WTC11 (cell line): ENCODE measurements at regions not wholly inside any gene's neighbourhood (a gene's known extent, or its start where the extent isn't known, plus 50 kb on each side); places are given as distances from the start of the nearest gene placed in this dataset.

Experiments used
- ATAC-seq: fragments of 200-7000 bp; cut with Tn5 transposase; 2 replicates; pipeline ENCODE4 v1.10.0; 2021; ENCODE audit warnings: mild to moderate bottlenecking, moderate library complexity
- CTCF ChIA-PET: fragments of 300-600 bp; sonication (Branson Sonifier 250); formaldehyde crosslinking; loops from one replicate; lab custom pipeline; 2021; ENCODE audit warnings: antibody characterized with exemption; lab: Charles Lee
- POLR2A ChIA-PET: fragments of 350-600 bp; sonication (Branson Sonifier 250); formaldehyde crosslinking; loops from one replicate; lab custom pipeline; 2021; ENCODE audit warnings: antibody characterized with exemption; lab: Charles Lee
- DNase-seq: peaks from one replicate; pipeline ENCODE4 v3.0.0; 2021; ENCODE audit warnings: low spot score
- H3K27ac Mint-ChIP-seq: 2 replicates; pipeline ENCODE4 v1.8.0; 2021; ENCODE audit warnings: mixed read lengths
- H3K27me3 Mint-ChIP-seq: 2 replicates; pipeline ENCODE4 v1.8.0; 2021; ENCODE audit warnings: low read depth, mild to moderate bottlenecking, moderate library complexity, mixed read lengths
- H3K36me3 Mint-ChIP-seq: 2 replicates; pipeline ENCODE4 v1.8.0; 2021; ENCODE audit warnings: mixed read lengths
- H3K4me1 Mint-ChIP-seq: 2 replicates; pipeline ENCODE4 v1.8.0; 2022; ENCODE audit warnings: mixed read lengths
- H3K4me3 Mint-ChIP-seq: 2 replicates; pipeline ENCODE4 v1.8.0; 2021; ENCODE audit warnings: mild to moderate bottlenecking, moderate library complexity, mixed read lengths
- H3K9me3 Mint-ChIP-seq: 2 replicates; pipeline ENCODE4 v1.8.0; 2021; ENCODE audit warnings: mixed read lengths
- ATF1 ChIP-seq: sonication (generic); formaldehyde crosslinking; IDR thresholded peaks from 2 replicates; pipeline ENCODE4 v1.8.1; 2023; ENCODE audit warnings: mild to moderate bottlenecking, moderate library complexity, missing genetic modification reagents
- E2F1 ChIP-seq: sonication (generic); formaldehyde crosslinking; IDR thresholded peaks from 2 replicates; pipeline ENCODE4 v1.8.0; 2022; ENCODE audit warnings: mild to moderate bottlenecking, missing genetic modification reagents
- E2F4 ChIP-seq: sonication (generic); formaldehyde crosslinking; IDR thresholded peaks from 2 replicates; pipeline ENCODE4 v1.8.1; 2022; ENCODE audit warnings: low read depth, mild to moderate bottlenecking, moderate library complexity, missing genetic modification reagents, borderline replicate concordance
- EMX1 ChIP-seq: fragments of 250-450 bp; sonication (Bioruptor Pico); IDR thresholded peaks from 2 replicates; pipeline ENCODE4 v1.8.0; 2021; ENCODE audit warnings: mild to moderate bottlenecking
- ETV6 ChIP-seq: sonication (generic); formaldehyde crosslinking; IDR thresholded peaks from 2 replicates; pipeline ENCODE4 v1.8.1; 2022; ENCODE audit warnings: mild to moderate bottlenecking, missing genetic modification reagents
- GTF2I ChIP-seq: fragments of 250-450 bp; sonication (Bioruptor Pico); conservative IDR thresholded peaks from 2 replicates; pipeline ENCODE4 v1.4.0; 2021; ENCODE audit warnings: mild to moderate bottlenecking
- KAT7 ChIP-seq: sonication (generic); formaldehyde crosslinking; IDR thresholded peaks from 2 replicates; pipeline ENCODE4 v1.8.1; 2023; ENCODE audit warnings: missing genetic modification reagents, mild to moderate bottlenecking, borderline replicate concordance
- MYBL2 ChIP-seq: sonication (generic); formaldehyde crosslinking; IDR thresholded peaks from 2 replicates; pipeline ENCODE4 v1.8.1; 2023; ENCODE audit warnings: mild to moderate bottlenecking, moderate library complexity, missing genetic modification reagents
- NFATC4 ChIP-seq: fragments of 250-450 bp; sonication (Bioruptor Pico); IDR thresholded peaks from 2 replicates; pipeline ENCODE4 v1.9.0; 2021; ENCODE audit warnings: mild to moderate bottlenecking
- NFE2L1 ChIP-seq: sonication (generic); formaldehyde crosslinking; IDR thresholded peaks from 2 replicates; pipeline ENCODE4 v1.8.1; 2023; ENCODE audit warnings: missing genetic modification reagents
- SMAD4 ChIP-seq: sonication (generic); formaldehyde crosslinking; IDR thresholded peaks from 2 replicates; pipeline ENCODE4 v1.8.0; 2022; ENCODE audit warnings: mild to moderate bottlenecking, missing genetic modification reagents
- TCF7 ChIP-seq: sonication (generic); formaldehyde crosslinking; IDR thresholded peaks from 2 replicates; pipeline ENCODE4 v1.8.0; 2022; ENCODE audit warnings: mild to moderate bottlenecking, low read depth, missing genetic modification reagents, moderate library complexity
- TEAD1 ChIP-seq: sonication (generic); formaldehyde crosslinking; IDR thresholded peaks from 2 replicates; pipeline ENCODE4 v1.8.0; 2022; ENCODE audit warnings: mild to moderate bottlenecking, missing genetic modification reagents
- TP53 ChIP-seq: sonication (generic); formaldehyde crosslinking; IDR thresholded peaks from 2 replicates; pipeline ENCODE4 v1.8.1; 2023; ENCODE audit warnings: mild to moderate bottlenecking, missing genetic modification reagents
- ZNF138 ChIP-seq: sonication (generic); formaldehyde crosslinking; conservative IDR thresholded peaks from 2 replicates; pipeline ENCODE4 v1.8.1; 2022; ENCODE audit warnings: mild to moderate bottlenecking, moderate library complexity, missing genetic modification reagents
- ZNF317 ChIP-seq: sonication (generic); formaldehyde crosslinking; IDR thresholded peaks from 2 replicates; pipeline ENCODE4 v1.8.1; 2023; ENCODE audit warnings: low read depth, mild to moderate bottlenecking, moderate library complexity, missing genetic modification reagents, borderline replicate concordance
- ZNF416 ChIP-seq: fragments of 250-450 bp; sonication (Bioruptor Pico); IDR thresholded peaks from 2 replicates; pipeline ENCODE4 v1.9.0; 2021; ENCODE audit warnings: mild to moderate bottlenecking, inconsistent platforms
- ZNF423 ChIP-seq: fragments of 250-450 bp; sonication (Bioruptor Pico); IDR thresholded peaks from 2 replicates; pipeline ENCODE4 v2.1.2; 2022; ENCODE audit warnings: mild to moderate bottlenecking, moderate library complexity
- TF ChIP-seq, protein P1 (sequence below): sonication (generic); formaldehyde crosslinking; IDR thresholded peaks from 2 replicates; pipeline ENCODE4 v1.8.0; 2023; ENCODE audit warnings: missing genetic modification reagents
- TF ChIP-seq, protein P2 (sequence below): sonication (generic); formaldehyde crosslinking; IDR thresholded peaks from 2 replicates; pipeline ENCODE4 v1.8.1; 2022; ENCODE audit warnings: low read depth, missing genetic modification reagents, borderline replicate concordance
- TF ChIP-seq, protein P3 (sequence below): sonication (generic); formaldehyde crosslinking; IDR thresholded peaks from 2 replicates; pipeline ENCODE4 v1.8.1; 2022; ENCODE audit warnings: missing genetic modification reagents, borderline replicate concordance
- TF ChIP-seq, protein P4 (sequence below): fragments of 250-450 bp; sonication (Bioruptor Pico); conservative IDR thresholded peaks from 2 replicates; pipeline ENCODE4 v1.9.0; 2021; ENCODE audit warnings: mild to moderate bottlenecking

- TF ChIP-seq TP53 (no peak), EMX1 (CRISPR knock-in tag) (no peak)
Measured at GRCh38 chr4:176945334-176945733, 152.6 kb upstream of the VEGFC start (continued).

- no peak overlapping the region for H3K27ac Mint-ChIP-seq
- H3K27me3 Mint-ChIP-seq = no peaks in the 10 kb centered on the region
- TF ChIP-seq ZNF138 (no peak), NFE2L1 (CRISPR knock-in tag) (no peak), KAT7 (CRISPR knock-in tag) (no peak), ATF1 (CRISPR knock-in tag) (no peak), ZNF423 (CRISPR knock-in tag) (no peak), E2F1 (CRISPR knock-in tag) (no peak), E2F4 (CRISPR knock-in tag) (no peak), ZNF317 (CRISPR knock-in tag) (no peak), ETV6 (CRISPR knock-in tag) (no peak), TEAD1 (CRISPR knock-in tag) (no peak), MYBL2 (CRISPR knock-in tag) (no peak), SMAD4 (CRISPR knock-in tag) (no peak)
- TF ChIP-seq, protein P1, sequence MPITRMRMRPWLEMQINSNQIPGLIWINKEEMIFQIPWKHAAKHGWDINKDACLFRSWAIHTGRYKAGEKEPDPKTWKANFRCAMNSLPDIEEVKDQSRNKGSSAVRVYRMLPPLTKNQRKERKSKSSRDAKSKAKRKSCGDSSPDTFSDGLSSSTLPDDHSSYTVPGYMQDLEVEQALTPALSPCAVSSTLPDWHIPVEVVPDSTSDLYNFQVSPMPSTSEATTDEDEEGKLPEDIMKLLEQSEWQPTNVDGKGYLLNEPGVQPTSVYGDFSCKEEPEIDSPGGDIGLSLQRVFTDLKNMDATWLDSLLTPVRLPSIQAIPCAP (CRISPR knock-in tag) = no peak
- TF ChIP-seq, protein P2, sequence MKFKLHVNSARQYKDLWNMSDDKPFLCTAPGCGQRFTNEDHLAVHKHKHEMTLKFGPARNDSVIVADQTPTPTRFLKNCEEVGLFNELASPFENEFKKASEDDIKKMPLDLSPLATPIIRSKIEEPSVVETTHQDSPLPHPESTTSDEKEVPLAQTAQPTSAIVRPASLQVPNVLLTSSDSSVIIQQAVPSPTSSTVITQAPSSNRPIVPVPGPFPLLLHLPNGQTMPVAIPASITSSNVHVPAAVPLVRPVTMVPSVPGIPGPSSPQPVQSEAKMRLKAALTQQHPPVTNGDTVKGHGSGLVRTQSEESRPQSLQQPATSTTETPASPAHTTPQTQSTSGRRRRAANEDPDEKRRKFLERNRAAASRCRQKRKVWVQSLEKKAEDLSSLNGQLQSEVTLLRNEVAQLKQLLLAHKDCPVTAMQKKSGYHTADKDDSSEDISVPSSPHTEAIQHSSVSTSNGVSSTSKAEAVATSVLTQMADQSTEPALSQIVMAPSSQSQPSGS = no peak
- TF ChIP-seq, protein P3, sequence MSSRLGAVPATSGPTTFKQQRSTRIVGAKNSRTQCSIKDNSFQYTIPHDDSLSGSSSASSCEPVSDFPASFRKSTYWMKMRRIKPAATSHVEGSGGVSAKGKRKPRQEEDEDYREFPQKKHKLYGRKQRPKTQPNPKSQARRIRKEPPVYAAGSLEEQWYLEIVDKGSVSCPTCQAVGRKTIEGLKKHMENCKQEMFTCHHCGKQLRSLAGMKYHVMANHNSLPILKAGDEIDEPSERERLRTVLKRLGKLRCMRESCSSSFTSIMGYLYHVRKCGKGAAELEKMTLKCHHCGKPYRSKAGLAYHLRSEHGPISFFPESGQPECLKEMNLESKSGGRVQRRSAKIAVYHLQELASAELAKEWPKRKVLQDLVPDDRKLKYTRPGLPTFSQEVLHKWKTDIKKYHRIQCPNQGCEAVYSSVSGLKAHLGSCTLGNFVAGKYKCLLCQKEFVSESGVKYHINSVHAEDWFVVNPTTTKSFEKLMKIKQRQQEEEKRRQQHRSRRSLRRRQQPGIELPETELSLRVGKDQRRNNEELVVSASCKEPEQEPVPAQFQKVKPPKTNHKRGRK (CRISPR knock-in tag) = no peak
- ATAC-seq (no peak), DNase-seq (no peak)
- CTCF ChIA-PET = no interaction called here
- peaks cover 3% of the 10 kb centered on the region for H3K9me3 Mint-ChIP-seq
- peaks cover 1% of the 10 kb centered on the region; the same call in 1 of the 2 replicates for H3K36me3 Mint-ChIP-seq
- no peaks in the 10 kb centered on the region for H3K4me1 Mint-ChIP-seq
- no peak overlapping the region for H3K4me3 Mint-ChIP-seq
- POLR2A ChIA-PET = no interaction called here
Measured at GRCh38 chr4:176949029-176949428, 156.3 kb upstream of the VEGFC start.

- H3K4me3 Mint-ChIP-seq = no peak overlapping the region
- H3K27ac Mint-ChIP-seq = no peak overlapping the region
- H3K27me3 Mint-ChIP-seq = no peaks in the 10 kb centered on the region
- ChIA-PET CTCF (no interaction called here), POLR2A (no interaction called here)
- H3K9me3 Mint-ChIP-seq = peaks cover 24% of the 10 kb centered on the region
- peaks cover 24% of the 10 kb centered on the region for H3K36me3 Mint-ChIP-seq
- no peak for DNase-seq
- peaks cover 10% of the 10 kb centered on the region for H3K4me1 Mint-ChIP-seq
- ATAC-seq = no peak
- TF ChIP-seq NFATC4 = no peak
- TF ChIP-seq ZNF416 = no peak
- TF ChIP-seq ZNF317 (CRISPR knock-in tag) = no peak
- TF ChIP-seq, protein P4, sequence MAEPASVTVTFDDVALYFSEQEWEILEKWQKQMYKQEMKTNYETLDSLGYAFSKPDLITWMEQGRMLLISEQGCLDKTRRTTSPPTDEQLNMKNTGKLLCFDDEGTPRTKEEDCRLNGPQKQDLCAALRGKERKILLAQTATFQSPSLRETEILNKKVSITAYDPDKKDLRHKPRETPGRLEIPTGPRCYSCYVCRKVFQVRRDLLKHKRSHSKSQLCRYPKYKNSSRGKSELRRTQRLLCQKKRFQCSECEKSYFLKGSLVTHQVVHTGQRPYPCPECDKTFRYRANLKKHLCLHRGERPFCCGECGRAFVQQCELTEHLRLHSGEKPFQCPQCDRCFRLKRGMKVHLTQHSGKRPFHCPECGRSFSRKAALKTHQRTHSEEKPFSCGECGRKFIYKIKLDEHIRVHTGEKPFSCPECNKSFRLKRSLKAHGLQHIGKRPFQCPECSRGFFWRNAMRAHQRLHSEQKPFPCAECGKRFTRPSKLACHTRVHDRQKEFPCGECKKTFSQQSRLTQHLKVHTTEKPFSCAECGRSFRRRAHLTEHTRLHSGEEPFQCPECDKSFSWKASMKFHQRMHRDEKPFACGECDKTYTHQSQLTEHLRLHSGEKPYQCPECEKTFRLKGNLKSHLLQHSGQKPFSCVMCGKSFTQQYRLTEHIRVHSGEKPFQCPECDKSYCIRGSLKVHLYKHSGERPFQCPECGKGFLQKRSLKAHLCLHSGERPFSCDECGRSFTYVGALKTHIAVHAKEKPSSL (CRISPR knock-in tag) = no peak
- no peak for TF ChIP-seq E2F4 (CRISPR knock-in tag)
- TF ChIP-seq TCF7 (CRISPR knock-in tag) = no peak
- TF ChIP-seq GTF2I (CRISPR knock-in tag) = no peak
- TF ChIP-seq, protein P2 = no peak
Measured at GRCh38 chr4:176953021-176953420, 160.3 kb upstream of the VEGFC start.
